ENCODE measurements at regions not wholly inside any gene's neighbourhood (a gene's known extent, or its start where the extent isn't known, plus 50 kb on each side); places are given as distances from the start of the nearest gene placed in this dataset.

- no peaks in the 10 kb centered on the region for H3K4me1 ChIP-seq (ENCODE audit: low read depth)
Measured at GRCh38 chr12:86634456-86635410, 378.5 kb upstream of the MGAT4C start.

DNA sequence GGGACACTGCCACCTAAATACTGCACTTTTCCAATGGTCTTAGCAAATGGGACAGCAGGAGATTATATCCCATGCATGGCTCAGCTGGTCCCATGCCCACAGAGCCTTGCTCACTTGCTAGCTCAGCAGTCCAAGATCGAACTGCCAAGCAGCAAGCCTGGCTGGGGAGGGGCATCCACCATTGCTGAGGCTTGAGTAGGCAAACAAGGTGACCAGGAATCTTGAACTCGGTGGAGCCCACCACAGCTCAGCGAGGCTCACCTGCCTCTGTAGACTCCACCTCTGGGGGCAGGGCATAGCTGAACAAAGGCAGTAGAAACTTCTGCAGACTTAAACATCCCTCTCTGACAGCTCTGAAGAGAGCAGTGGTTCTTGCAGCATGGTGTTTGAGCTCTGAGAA lies 370.8 kb upstream of the MGAT4C start:
- Histone ChIP-seq H3K4me1 (ENCODE audit: low read depth) (no peaks in the 10 kb centered on the region), H3K9me3 (ENCODE audit: low read depth) (peaks cover 3% of the 10 kb centered on the region), H3K36me3 (no peaks in the 10 kb centered on the region), H3K4me3 (no peak overlapping the region), H3K27ac (no peak overlapping the region), H3K27me3 (no peaks in the 10 kb centered on the region)
- DNase-seq (ENCODE audit: low read depth in 1 of 2, low spot score in 1 of 2), result no peak
- TF ChIP-seq, protein P1, sequence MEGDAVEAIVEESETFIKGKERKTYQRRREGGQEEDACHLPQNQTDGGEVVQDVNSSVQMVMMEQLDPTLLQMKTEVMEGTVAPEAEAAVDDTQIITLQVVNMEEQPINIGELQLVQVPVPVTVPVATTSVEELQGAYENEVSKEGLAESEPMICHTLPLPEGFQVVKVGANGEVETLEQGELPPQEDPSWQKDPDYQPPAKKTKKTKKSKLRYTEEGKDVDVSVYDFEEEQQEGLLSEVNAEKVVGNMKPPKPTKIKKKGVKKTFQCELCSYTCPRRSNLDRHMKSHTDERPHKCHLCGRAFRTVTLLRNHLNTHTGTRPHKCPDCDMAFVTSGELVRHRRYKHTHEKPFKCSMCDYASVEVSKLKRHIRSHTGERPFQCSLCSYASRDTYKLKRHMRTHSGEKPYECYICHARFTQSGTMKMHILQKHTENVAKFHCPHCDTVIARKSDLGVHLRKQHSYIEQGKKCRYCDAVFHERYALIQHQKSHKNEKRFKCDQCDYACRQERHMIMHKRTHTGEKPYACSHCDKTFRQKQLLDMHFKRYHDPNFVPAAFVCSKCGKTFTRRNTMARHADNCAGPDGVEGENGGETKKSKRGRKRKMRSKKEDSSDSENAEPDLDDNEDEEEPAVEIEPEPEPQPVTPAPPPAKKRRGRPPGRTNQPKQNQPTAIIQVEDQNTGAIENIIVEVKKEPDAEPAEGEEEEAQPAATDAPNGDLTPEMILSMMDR (IDR thresholded peaks at IDR 0.05; ENCODE audit: low read depth, low read length), result no peak

More at GRCh38 chr12:86634456-86635410, 378.5 kb upstream of the MGAT4C start:
- TF ChIP-seq, protein P1 (IDR thresholded peaks at IDR 0.05; ENCODE audit: low read depth, low read length), result no peak
- Histone ChIP-seq H3K27ac (no peak overlapping the region), H3K27me3 (no peaks in the 10 kb centered on the region), H3K36me3 (no peaks in the 10 kb centered on the region), H3K9me3 (ENCODE audit: low read depth) (no peaks in the 10 kb centered on the region), H3K4me3 (no peak overlapping the region)
- peak in 1 of 2 donors; percentile 25 for DNase-seq (ENCODE audit: low read depth in 1 of 2, low spot score in 1 of 2)

DNA sequence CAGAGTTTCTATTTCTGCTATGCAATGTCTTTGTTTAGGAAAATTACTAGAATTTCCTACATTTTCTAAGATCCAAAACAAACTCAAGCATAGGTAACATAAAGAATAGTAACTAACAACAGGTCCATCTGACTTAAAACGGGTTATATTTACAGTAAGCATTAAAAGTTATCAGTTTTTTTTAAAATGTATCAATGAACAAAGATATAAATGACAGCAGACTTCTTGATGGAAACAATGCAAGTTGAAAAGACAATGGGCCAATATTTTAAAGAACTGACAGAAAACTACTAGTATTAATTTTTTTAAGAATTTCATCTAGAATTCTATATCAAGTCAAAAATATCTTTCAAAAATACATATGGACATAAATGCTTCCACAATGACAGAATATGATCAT lies 367.1 kb upstream of the MGAT4C start:
- peak in 1 of 2 donors; percentile 5 for DNase-seq (ENCODE audit: low read depth in 1 of 2, low spot score in 1 of 2)
- no peak overlapping the region for H3K27ac ChIP-seq
- H3K4me3 ChIP-seq, result no peak overlapping the region
- H3K4me1 ChIP-seq (ENCODE audit: low read depth), result no peaks in the 10 kb centered on the region
- TF ChIP-seq, protein P1 (IDR thresholded peaks at IDR 0.05; ENCODE audit: low read depth, low read length), result no peak
- no peaks in the 10 kb centered on the region for H3K27me3 ChIP-seq
- H3K36me3 ChIP-seq, result no peaks in the 10 kb centered on the region
- H3K9me3 ChIP-seq (ENCODE audit: low read depth), result peaks cover 3% of the 10 kb centered on the region

DNA sequence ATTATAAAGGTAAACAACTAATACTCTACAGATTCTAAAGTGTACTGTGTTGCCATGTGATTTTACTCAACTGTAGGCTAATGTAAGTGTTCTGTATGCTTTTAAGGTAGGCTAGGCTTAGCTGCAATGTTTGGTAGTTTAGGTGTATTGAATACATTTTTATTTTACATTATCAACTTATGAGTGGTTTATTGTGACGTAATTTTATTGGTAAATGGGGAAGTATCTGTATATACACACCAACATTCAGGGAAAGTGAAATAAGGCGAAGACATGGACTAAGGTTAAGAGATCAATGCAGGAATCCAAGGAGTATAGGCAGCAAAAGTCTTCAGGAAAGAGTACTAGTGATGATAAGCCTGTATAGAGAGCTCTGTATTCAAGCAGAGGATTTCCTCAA lies 365.8 kb upstream of the MGAT4C start:
- TF ChIP-seq, protein P1 (IDR thresholded peaks at IDR 0.05; ENCODE audit: low read depth, low read length), result no peak
- no peaks in the 10 kb centered on the region for H3K36me3 ChIP-seq
- no peak for DNase-seq (ENCODE audit: low read depth in 1 of 2, low spot score in 1 of 2)

DNA sequence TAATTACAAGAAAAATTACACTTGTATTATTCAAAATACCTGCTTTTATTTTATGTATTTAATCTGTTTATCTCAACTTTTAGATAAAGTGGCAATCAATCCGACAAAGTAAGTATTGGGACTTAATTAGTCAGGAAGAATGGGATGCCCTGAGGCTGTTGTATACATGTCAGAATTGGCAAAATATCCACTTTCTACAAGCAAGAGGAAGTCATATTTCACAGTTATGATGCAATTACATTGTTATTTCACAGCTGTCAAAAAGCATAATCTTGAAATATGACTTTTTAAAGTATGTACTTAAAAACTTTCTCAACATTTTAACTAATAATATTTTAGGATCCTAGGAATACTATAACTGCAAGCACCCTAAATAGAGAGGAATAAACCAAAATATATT lies 357.1 kb upstream of the MGAT4C start:
- no peaks in the 10 kb centered on the region for H3K27me3 ChIP-seq
- H3K36me3 ChIP-seq, result no peaks in the 10 kb centered on the region
- H3K4me1 ChIP-seq (ENCODE audit: low read depth), result no peaks in the 10 kb centered on the region
- no peak overlapping the region for H3K4me3 ChIP-seq
- H3K9me3 ChIP-seq (ENCODE audit: low read depth), result no peaks in the 10 kb centered on the region
- TF ChIP-seq, protein P1 (IDR thresholded peaks at IDR 0.05; ENCODE audit: low read depth, low read length), result no peak
- no peak overlapping the region for H3K27ac ChIP-seq
- DNase-seq (ENCODE audit: low read depth in 1 of 2, low spot score in 1 of 2), result peak in 1 of 2 donors; percentile 59

More for the DNA sequence above, 365.8 kb upstream of the MGAT4C start:
- Histone ChIP-seq H3K9me3 (ENCODE audit: low read depth) (peaks cover 3% of the 10 kb centered on the region), H3K27me3 (no peaks in the 10 kb centered on the region), H3K4me1 (ENCODE audit: low read depth) (no peaks in the 10 kb centered on the region), H3K27ac (no peak overlapping the region), H3K4me3 (no peak overlapping the region)
